Neural cell (in vitro differentiated cells): ENCODE measurements at regions not wholly inside any gene's neighbourhood (a gene's known extent, or its start where the extent isn't known, plus 50 kb on each side); places are given as distances from the start of the nearest gene placed in this dataset.

Experiments
- H2AFZ ChIP-seq: fragments of 200-600, 300-800 bp; sonication (generic), shearing (Covaris generic); 2 replicates; pipeline ENCODE4 v1.6.0; 2014; ENCODE audit warnings: low read depth, mild to moderate bottlenecking, antibody characterized with exemption, low read length, moderate library complexity
- H3F3A ChIP-seq: fragments of 200-600 bp; shearing (Covaris generic); 2 replicates; pipeline ENCODE4 v1.6.1; 2016; ENCODE audit warnings: mild to moderate bottlenecking, moderate library complexity, mixed read lengths, antibody characterized with exemption, low read length; ENCODE audit not compliant: insufficient read depth, poor library complexity, severe bottlenecking
- H3K27ac ChIP-seq: fragments of 200-600, 300-800 bp; sonication (generic), shearing (Covaris generic); 2 replicates; pipeline ENCODE4 v1.5.1; 2014; ENCODE audit warnings: mild to moderate bottlenecking, low read length, moderate library complexity
- H3K27me3 ChIP-seq: fragments of 300-800, 200-600 bp; sonication (generic), shearing (Covaris generic); 2 replicates; pipeline ENCODE4 v1.6.0; 2014; ENCODE audit warnings: mild to moderate bottlenecking, low read depth, low read length, moderate library complexity; ENCODE audit not compliant: insufficient read depth
- H3K36me3 ChIP-seq: fragments of 300-800, 200-600 bp; sonication (generic), shearing (Covaris generic); 2 replicates; pipeline ENCODE4 v1.5.1; 2014; ENCODE audit warnings: mild to moderate bottlenecking, antibody characterized with exemption, low read length, moderate library complexity; ENCODE audit not compliant: insufficient read depth
- H3K4me2 ChIP-seq: fragments of 300-800, 200-600 bp; sonication (generic), shearing (Covaris generic); 2 replicates; pipeline ENCODE4 v1.6.0; 2014; ENCODE audit warnings: mild to moderate bottlenecking, low read length
- H3K4me3 ChIP-seq: fragments of 300-800, 200-600 bp; sonication (generic), shearing (Covaris generic); 2 replicates; pipeline ENCODE4 v1.5.1; 2014; ENCODE audit warnings: mild to moderate bottlenecking, low read length, moderate library complexity
- H3K79me2 ChIP-seq: fragments of 200-600 bp; shearing (Covaris generic); replicated peaks from 2 replicates; pipeline ENCODE4 v1.6.0; 2014; ENCODE audit warnings: mild to moderate bottlenecking, low read length, moderate library complexity; ENCODE audit not compliant: insufficient read depth
- H3K9ac ChIP-seq: fragments of 300-800, 200-600 bp; sonication (generic), shearing (Covaris generic); 2 replicates; pipeline ENCODE4 v1.6.1; 2016; ENCODE audit warnings: mild to moderate bottlenecking, low read length, mixed read lengths
- H3K9me2 ChIP-seq: fragments of 200-600 bp; shearing (Covaris generic); 2 replicates; pipeline ENCODE4 v1.6.1; 2016; ENCODE audit warnings: mild to moderate bottlenecking, low read length, mixed read lengths; ENCODE audit not compliant: insufficient read depth
- H3K9me3 ChIP-seq: fragments of 200-600, 300-800 bp; sonication (generic), shearing (Covaris generic); 2 replicates; pipeline ENCODE4 v1.6.1; 2016; ENCODE audit warnings: mild to moderate bottlenecking, mixed run types, low read length, moderate library complexity, mixed read lengths
- H4K20me1 ChIP-seq: fragments of 200-600 bp; shearing (Covaris generic); 2 replicates; pipeline ENCODE4 v1.6.1; 2016; ENCODE audit warnings: mild to moderate bottlenecking, mixed run types; ENCODE audit not compliant: insufficient read depth
- CTCF ChIP-seq: fragments of 450-650 bp; IDR thresholded peaks from 2 replicates; pipeline ENCODE4 v1.5.1; 2014; ENCODE audit warnings: antibody characterized with exemption, mild to moderate bottlenecking, moderate library complexity; ENCODE audit not compliant: poor library complexity, severe bottlenecking
- EP300 ChIP-seq: fragments of 450-650 bp; conservative IDR thresholded peaks from 2 replicates; pipeline ENCODE4 v1.6.1; 2014; ENCODE audit warnings: antibody characterized with exemption, mild to moderate bottlenecking, moderate library complexity; ENCODE audit not compliant: poor library complexity, severe bottlenecking
- EZH2 ChIP-seq: fragments of 200-600, 300-800 bp; shearing (Covaris generic), sonication (generic); IDR thresholded peaks from 2 replicates; pipeline ENCODE4 v1.6.1; 2014; ENCODE audit warnings: antibody characterized with exemption, low read length, borderline replicate concordance, mild to moderate bottlenecking; ENCODE audit not compliant: insufficient read depth, poor library complexity, severe bottlenecking
- MXI1 ChIP-seq: fragments of 450-650 bp; conservative IDR thresholded peaks from 2 replicates; pipeline ENCODE4 v1.6.1; 2014; ENCODE audit warnings: antibody characterized with exemption, mild to moderate bottlenecking; ENCODE audit not compliant: poor library complexity, severe bottlenecking
- POLR2AphosphoS5 ChIP-seq: IDR thresholded peaks from 2 replicates; pipeline ENCODE4 v1.6.1; 2012
- RAD21 ChIP-seq: fragments of 450-650 bp; conservative IDR thresholded peaks from 2 replicates; pipeline ENCODE4 v1.6.1; 2014; ENCODE audit warnings: antibody characterized with exemption, mild to moderate bottlenecking, moderate library complexity
- REST ChIP-seq: IDR thresholded peaks from 2 replicates; pipeline ENCODE4 v1.6.1; 2012; ENCODE audit warnings: borderline replicate concordance
- SMC3 ChIP-seq: fragments of 450-650 bp; conservative IDR thresholded peaks from 2 replicates; pipeline ENCODE4 v1.6.1; 2014; ENCODE audit warnings: antibody characterized with exemption, mild to moderate bottlenecking, moderate library complexity; ENCODE audit not compliant: poor library complexity
- TAF1 ChIP-seq: IDR thresholded peaks from 2 replicates; pipeline ENCODE4 v1.6.1; 2012; ENCODE audit warnings: low read depth

- Histone ChIP-seq H3K27ac (no peak overlapping the region), H3K9me2 (no peaks in the 10 kb centered on the region), H3K4me2 (no peak overlapping the region), H3K9ac (no peak overlapping the region), H3F3A (no peaks in the 10 kb centered on the region), H3K4me3 (no peak overlapping the region), H4K20me1 (no peaks in the 10 kb centered on the region), H2AFZ (no peak overlapping the region), H3K36me3 (no peaks in the 10 kb centered on the region), H3K79me2 (no peaks in the 10 kb centered on the region), H3K9me3 (no peaks in the 10 kb centered on the region), H3K27me3 (no peaks in the 10 kb centered on the region)
- TF ChIP-seq REST = no peak
- TF ChIP-seq SMC3 = no peak
- TF ChIP-seq POLR2AphosphoS5 = no peak
- no peak for TF ChIP-seq RAD21
- no peak for TF ChIP-seq CTCF
- TF ChIP-seq TAF1 = no peak
- no peak for TF ChIP-seq MXI1
- TF ChIP-seq EZH2 = no peak
- no peak for TF ChIP-seq EP300
Measured at GRCh38 chr3:71936681-71937080, 151.7 kb upstream of the PROK2 start.

- Histone ChIP-seq H3K9me3 (no peaks in the 10 kb centered on the region), H3K4me2 (no peak overlapping the region), H4K20me1 (no peaks in the 10 kb centered on the region), H3K4me3 (no peak overlapping the region), H3K79me2 (no peaks in the 10 kb centered on the region), H2AFZ (no peak overlapping the region), H3K9ac (no peak overlapping the region), H3K36me3 (no peaks in the 10 kb centered on the region), H3K27ac (no peak overlapping the region), H3F3A (no peaks in the 10 kb centered on the region), H3K9me2 (no peaks in the 10 kb centered on the region), H3K27me3 (no peaks in the 10 kb centered on the region)
- TF ChIP-seq POLR2AphosphoS5 (no peak), RAD21 (no peak), REST (no peak), MXI1 (no peak), EZH2 (no peak), EP300 (no peak), CTCF (no peak), SMC3 (no peak), TAF1 (no peak)
Measured at GRCh38 chr3:71934520-71935270, 149.7 kb upstream of the PROK2 start.
